ENCODE measurements at regions not wholly inside any gene's neighbourhood (a gene's known extent, or its start where the extent isn't known, plus 50 kb on each side); places are given as distances from the start of the nearest gene placed in this dataset.

DNA sequence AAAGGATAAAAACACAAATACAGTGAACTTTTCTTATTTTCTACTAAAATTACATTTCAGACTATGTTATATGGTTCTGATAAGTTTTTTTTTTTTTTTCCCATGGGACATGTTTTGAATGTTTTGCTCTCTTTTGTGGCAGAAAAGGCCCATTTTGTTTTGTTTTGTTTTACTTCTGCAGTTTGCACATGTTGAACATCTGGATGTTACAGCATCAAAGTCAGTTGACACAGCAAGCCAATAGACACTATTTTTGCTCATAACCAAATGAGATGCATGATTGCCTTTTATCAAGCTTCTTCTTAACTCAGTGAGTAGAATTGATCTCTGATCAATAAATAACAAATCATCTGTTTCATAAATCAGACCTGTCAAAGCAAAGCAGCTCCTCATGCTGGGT, 904.2 kb downstream of the ADGRL2 start:
- DNase-seq = no peak
- Histone ChIP-seq H4K91ac (ENCODE audit: insufficient read depth, low read depth, low read length) (no peak overlapping the region), H4K8ac (ENCODE audit: low read depth in 2 of 2, low read length in 2 of 2) (no peak overlapping the region), H3K18ac (ENCODE audit: low read depth, low read length) (no peak overlapping the region), H3K9me1 (ENCODE audit: insufficient read depth, low read length) (no peaks in the 10 kb centered on the region), H2BK20ac (ENCODE audit: low read depth, low read length) (no peak overlapping the region), H2BK5ac (ENCODE audit: low read depth, low read length, poor library complexity, severe bottlenecking) (no peak overlapping the region), H3K56ac (ENCODE audit: extremely low read depth, insufficient read depth, low read length) (no peak overlapping the region), H3K9me3 (ENCODE audit: control insufficient read depth, insufficient read depth, low read length) (no peaks in the 10 kb centered on the region), H2AK9ac (replicated peaks; ENCODE audit: low read depth, low read length, poor library complexity) (no peak overlapping the region), H2BK120ac (ENCODE audit: low read depth, low read length) (no peak overlapping the region), H3K4me1 (ENCODE audit: control insufficient read depth, insufficient read depth, low read length) (no peaks in the 10 kb centered on the region), H3K79me1 (ENCODE audit: low read depth in 1 of 2, low read length in 2 of 2) (no peaks in the 10 kb centered on the region), H3K36me3 (ENCODE audit: control insufficient read depth, insufficient read depth, low read length) (no peaks in the 10 kb centered on the region), H2AK5ac (ENCODE audit: low read depth, low read length) (no peak overlapping the region), H3K27me3 (ENCODE audit: control insufficient read depth, insufficient read depth, low read length) (no peaks in the 10 kb centered on the region), H2BK15ac (ENCODE audit: low read depth, low read length) (no peak overlapping the region), H3K9ac (ENCODE audit: low read depth, low read length) (no peak overlapping the region), H4K20me1 (ENCODE audit: insufficient read depth, low read length) (no peaks in the 10 kb centered on the region), H3K23ac (ENCODE audit: low read depth, low read length) (no peak overlapping the region), H3K4me3 (ENCODE audit: insufficient read depth, low read depth, low read length) (no peak overlapping the region), H3K27ac (ENCODE audit: insufficient read depth, low read length) (no peak overlapping the region), H3K4me2 (ENCODE audit: low read depth, low read length) (no peak overlapping the region), H3K4ac (ENCODE audit: low read depth, low read length) (no peak overlapping the region), H2AFZ (replicated peaks; ENCODE audit: low read length, poor library complexity) (no peak overlapping the region), H4K5ac (ENCODE audit: low read depth, low read length) (no peak overlapping the region), H3K14ac (replicated peaks; ENCODE audit: low read depth, low read length) (no peak overlapping the region)
- BruUV-seq (replicated peaks) = no TSS peak
- intact Hi-C loops (cut with micrococcal nuclease) (no loop called here), dilution Hi-C loops (cut with HindIII; ENCODE audit: low sequenced_read_pairs, unreplicated experiment) (no loop called here), in situ Hi-C loops (cut with MboI; ENCODE audit: low sequenced_read_pairs) (no loop called here)
- CTCF ChIA-PET = no interaction called here
- TF ChIP-seq CEBPB (IDR thresholded peaks at IDR 0.05; ENCODE audit: low read depth, low read length) = no peak
- no peak for TF ChIP-seq RCOR1 (IDR thresholded peaks at IDR 0.05; ENCODE audit: insufficient replicate concordance, low read length)
- TF ChIP-seq BHLHE40 (IDR thresholded peaks at IDR 0.05; ENCODE audit: low read depth, low read length) = no peak
- no peak for TF ChIP-seq NFE2L2 (IDR thresholded peaks at IDR 0.05; ENCODE audit: low read depth, low read length)
- TF ChIP-seq RFX5 (IDR thresholded peaks at IDR 0.05; ENCODE audit: low read depth, low read length) = no peak
- TF ChIP-seq POLR2A (IDR thresholded peaks at IDR 0.05; ENCODE audit: low read depth, low read length) = no peak
- no peak for TF ChIP-seq FOS (IDR thresholded peaks at IDR 0.05; ENCODE audit: low read depth, low read length)
- no peak for ATAC-seq (ENCODE audit: low read depth)
- POLR2A ChIA-PET (ENCODE audit: unreplicated experiment) = no interaction called here
